HL-60 (cell line): ENCODE measurements at regions not wholly inside any gene's neighbourhood (a gene's known extent, or its start where the extent isn't known, plus 50 kb on each side); places are given as distances from the start of the nearest gene placed in this dataset.
"Not testable (repeated sequence)": the region's sequence is repeated elsewhere in the genome, so short reads cannot be mapped to it uniquely, and the experiment has no call there.

Experiments
- DNase-seq, 2 experiments: peaks; one replicate each; pipeline ENCODE4 v3.0.0-alpha.2; 2010 to 2020; ENCODE audit warnings: low read depth in 1 of 2, low spot score in 1 of 2
- H3K27ac ChIP-seq: fragments of 250-450 bp; sonication (Bioruptor Pico); replicated peaks from 2 replicates; pipeline ENCODE4 v1.5.1; 2020; ENCODE audit warnings: mild to moderate bottlenecking, moderate library complexity
- H3K27me3 ChIP-seq: fragments of 250-450 bp; sonication (Bioruptor Pico); 2 replicates; pipeline ENCODE4 v1.5.1; 2021; ENCODE audit warnings: mild to moderate bottlenecking, moderate library complexity; ENCODE audit not compliant: insufficient read depth, poor library complexity, severe bottlenecking
- H3K4me3 ChIP-seq: replicated peaks from 2 replicates; pipeline ENCODE4 v1.5.1; 2011; ENCODE audit warnings: mild to moderate bottlenecking, control low read depth, low read length; ENCODE audit not compliant: insufficient read depth
- GABPA ChIP-seq: IDR thresholded peaks from 2 replicates; pipeline ENCODE4 v1.6.1; 2012; ENCODE audit warnings: low read depth
- POLR2AphosphoS5 ChIP-seq: IDR thresholded peaks from 2 replicates; pipeline ENCODE4 v1.6.1; 2012; ENCODE audit warnings: low read depth
- SPI1 ChIP-seq: IDR thresholded peaks from 2 replicates; pipeline ENCODE4 v1.6.1; 2012; ENCODE audit warnings: low read depth, mild to moderate bottlenecking, borderline replicate concordance
- TF ChIP-seq, protein P1 (sequence below): IDR thresholded peaks from 2 replicates; pipeline ENCODE4 v1.6.1; 2012; ENCODE audit warnings: low read depth; ENCODE audit not compliant: insufficient replicate concordance
- TF ChIP-seq, protein P2 (sequence below): IDR thresholded peaks from one replicate; pipeline ENCODE4 v1.5.1; 2011; ENCODE audit warnings: low read length, control low read depth, inconsistent platforms; ENCODE audit not compliant: insufficient read depth

DNA sequence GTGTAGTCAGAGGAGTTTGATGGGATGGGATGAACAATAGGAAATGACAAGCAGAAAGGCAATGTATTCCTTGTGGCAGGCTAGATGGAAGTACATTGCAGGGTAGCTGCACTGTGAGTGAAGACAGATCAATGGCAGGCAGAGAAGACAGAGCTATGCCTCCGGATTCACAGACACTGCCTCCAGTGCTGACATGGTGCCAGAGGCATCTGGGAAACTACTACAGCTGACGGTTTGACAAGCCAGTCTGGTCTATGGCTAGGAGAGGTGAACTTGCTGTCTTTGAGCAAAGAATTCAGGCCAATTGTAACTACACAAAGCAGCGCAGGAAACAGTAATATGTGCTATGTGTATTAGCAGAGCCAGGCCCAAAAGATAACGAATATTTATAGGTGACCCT, 193.5 kb downstream of the DIO2 start:
- no peak for TF ChIP-seq GABPA
- TF ChIP-seq, protein P1, sequence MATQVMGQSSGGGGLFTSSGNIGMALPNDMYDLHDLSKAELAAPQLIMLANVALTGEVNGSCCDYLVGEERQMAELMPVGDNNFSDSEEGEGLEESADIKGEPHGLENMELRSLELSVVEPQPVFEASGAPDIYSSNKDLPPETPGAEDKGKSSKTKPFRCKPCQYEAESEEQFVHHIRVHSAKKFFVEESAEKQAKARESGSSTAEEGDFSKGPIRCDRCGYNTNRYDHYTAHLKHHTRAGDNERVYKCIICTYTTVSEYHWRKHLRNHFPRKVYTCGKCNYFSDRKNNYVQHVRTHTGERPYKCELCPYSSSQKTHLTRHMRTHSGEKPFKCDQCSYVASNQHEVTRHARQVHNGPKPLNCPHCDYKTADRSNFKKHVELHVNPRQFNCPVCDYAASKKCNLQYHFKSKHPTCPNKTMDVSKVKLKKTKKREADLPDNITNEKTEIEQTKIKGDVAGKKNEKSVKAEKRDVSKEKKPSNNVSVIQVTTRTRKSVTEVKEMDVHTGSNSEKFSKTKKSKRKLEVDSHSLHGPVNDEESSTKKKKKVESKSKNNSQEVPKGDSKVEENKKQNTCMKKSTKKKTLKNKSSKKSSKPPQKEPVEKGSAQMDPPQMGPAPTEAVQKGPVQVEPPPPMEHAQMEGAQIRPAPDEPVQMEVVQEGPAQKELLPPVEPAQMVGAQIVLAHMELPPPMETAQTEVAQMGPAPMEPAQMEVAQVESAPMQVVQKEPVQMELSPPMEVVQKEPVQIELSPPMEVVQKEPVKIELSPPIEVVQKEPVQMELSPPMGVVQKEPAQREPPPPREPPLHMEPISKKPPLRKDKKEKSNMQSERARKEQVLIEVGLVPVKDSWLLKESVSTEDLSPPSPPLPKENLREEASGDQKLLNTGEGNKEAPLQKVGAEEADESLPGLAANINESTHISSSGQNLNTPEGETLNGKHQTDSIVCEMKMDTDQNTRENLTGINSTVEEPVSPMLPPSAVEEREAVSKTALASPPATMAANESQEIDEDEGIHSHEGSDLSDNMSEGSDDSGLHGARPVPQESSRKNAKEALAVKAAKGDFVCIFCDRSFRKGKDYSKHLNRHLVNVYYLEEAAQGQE, result no peak
- TF ChIP-seq, protein P2, sequence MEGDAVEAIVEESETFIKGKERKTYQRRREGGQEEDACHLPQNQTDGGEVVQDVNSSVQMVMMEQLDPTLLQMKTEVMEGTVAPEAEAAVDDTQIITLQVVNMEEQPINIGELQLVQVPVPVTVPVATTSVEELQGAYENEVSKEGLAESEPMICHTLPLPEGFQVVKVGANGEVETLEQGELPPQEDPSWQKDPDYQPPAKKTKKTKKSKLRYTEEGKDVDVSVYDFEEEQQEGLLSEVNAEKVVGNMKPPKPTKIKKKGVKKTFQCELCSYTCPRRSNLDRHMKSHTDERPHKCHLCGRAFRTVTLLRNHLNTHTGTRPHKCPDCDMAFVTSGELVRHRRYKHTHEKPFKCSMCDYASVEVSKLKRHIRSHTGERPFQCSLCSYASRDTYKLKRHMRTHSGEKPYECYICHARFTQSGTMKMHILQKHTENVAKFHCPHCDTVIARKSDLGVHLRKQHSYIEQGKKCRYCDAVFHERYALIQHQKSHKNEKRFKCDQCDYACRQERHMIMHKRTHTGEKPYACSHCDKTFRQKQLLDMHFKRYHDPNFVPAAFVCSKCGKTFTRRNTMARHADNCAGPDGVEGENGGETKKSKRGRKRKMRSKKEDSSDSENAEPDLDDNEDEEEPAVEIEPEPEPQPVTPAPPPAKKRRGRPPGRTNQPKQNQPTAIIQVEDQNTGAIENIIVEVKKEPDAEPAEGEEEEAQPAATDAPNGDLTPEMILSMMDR, result no peak
- no peak for TF ChIP-seq POLR2AphosphoS5
- TF ChIP-seq SPI1, result no peak
- Histone ChIP-seq H3K4me3 (no peak overlapping the region), H3K27me3 (no peaks in the 10 kb centered on the region), H3K27ac (no peak overlapping the region)
- no peak for DNase-seq

DNA sequence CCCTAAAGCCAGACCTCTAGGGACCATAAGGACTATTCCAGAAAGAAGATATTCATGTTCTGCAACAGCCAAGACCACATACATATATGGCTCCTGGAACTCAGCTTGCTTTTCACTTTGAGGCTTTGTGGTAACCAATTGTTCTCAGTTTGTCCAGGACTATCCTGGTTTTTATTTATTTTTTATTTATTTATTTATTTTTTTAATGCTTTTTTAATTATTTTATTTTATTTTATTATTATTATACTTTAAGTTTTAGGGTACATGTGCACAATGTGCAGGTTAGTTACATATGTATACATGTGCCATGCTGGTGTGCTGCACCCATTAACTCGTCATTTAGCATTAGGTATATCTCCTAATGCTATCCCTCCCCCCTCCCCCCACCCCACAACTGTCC, 201.1 kb downstream of the DIO2 start:
- not testable (repeated sequence) for H3K27ac ChIP-seq, H3K27me3 ChIP-seq, H3K4me3 ChIP-seq, DNase-seq

DNA sequence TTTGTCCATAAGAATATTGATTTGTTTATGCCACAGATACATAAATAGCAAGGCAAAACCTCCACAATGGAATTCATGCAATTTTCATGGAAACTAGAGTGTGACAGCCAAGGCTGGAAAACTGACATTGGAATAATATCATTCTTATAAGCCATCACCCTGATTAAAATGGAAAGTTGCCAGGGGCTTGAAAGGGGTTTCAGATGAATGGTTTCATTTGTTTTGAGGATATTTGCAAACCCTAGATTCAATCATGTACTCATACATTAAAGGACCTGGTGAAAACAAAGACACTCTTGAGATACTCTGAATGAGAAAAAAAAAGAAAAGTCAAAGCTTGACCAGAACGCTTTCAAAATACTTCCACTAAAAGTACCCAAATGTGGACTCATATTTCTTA, 205.7 kb downstream of the DIO2 start:
- Histone ChIP-seq H3K27ac (no peak overlapping the region), H3K4me3 (no peak overlapping the region), H3K27me3 (no peaks in the 10 kb centered on the region)
- TF ChIP-seq POLR2AphosphoS5 (no peak), SPI1 (no peak), GABPA (no peak)
- TF ChIP-seq, protein P1, result no peak
- TF ChIP-seq, protein P2, result no peak
- DNase-seq, result no peak

DNA sequence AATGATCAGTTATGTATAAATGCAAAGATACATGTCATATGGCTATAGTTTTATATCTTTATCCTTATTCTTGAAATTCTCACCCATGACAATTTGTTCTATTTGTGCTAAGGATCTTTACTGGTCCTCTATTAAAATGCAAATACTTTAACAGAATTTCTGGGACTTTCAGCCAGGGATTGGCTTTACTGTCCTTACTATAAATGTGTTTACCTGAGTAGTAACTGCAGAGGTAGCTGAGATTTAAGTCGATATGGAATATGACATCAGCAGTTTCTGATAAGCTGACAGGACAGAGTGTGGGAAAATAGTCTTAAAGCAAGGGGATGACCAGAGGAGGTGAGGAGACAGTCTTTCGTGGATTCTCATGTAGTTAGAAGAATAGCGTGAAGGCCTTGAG, 206.4 kb downstream of the DIO2 start:
- no peak for DNase-seq
- Histone ChIP-seq H3K27me3 (no peaks in the 10 kb centered on the region), H3K27ac (no peak overlapping the region), H3K4me3 (no peak overlapping the region)
- TF ChIP-seq, protein P2, result no peak
- TF ChIP-seq, protein P1, result no peak
- TF ChIP-seq POLR2AphosphoS5 (no peak), SPI1 (no peak), GABPA (no peak)
